HepG2 (cell line): ENCODE measurements at regions not wholly inside any gene's neighbourhood (a gene's known extent, or its start where the extent isn't known, plus 50 kb on each side); places are given as distances from the start of the nearest gene placed in this dataset.

Experiments used
- ATAC-seq: fragments of 200-7000 bp; cut with Tn5 transposase; 3 replicates; pipeline ENCODE4 v1.9.1; 2020; ENCODE audit warnings: mild to moderate bottlenecking, moderate library complexity
- BruUV-seq: library from RNA; stranded (reverse); fragments of 400-500 nt; replicated peaks from 2 replicates; lab custom pipeline; 2021; lab: Mats Ljungman, UMichigan
- CTCF ChIA-PET: fragments of 300-600 bp; formaldehyde crosslinking; extraction: SDS; loops from one replicate; lab custom pipeline; 2021; ENCODE audit warnings: low total read pairs, inconsistent platforms, low intra/inter-chr PET ratio; lab: Yijun Ruan, JAX
- POLR2A ChIA-PET: fragments of 350-600 bp; sonication (Branson Sonifier 250); formaldehyde crosslinking; loops from one replicate; lab custom pipeline; 2020; ENCODE audit warnings: antibody characterized with exemption, inconsistent platforms; lab: Yijun Ruan, JAX
- DNase-seq: peaks from one replicate; pipeline ENCODE4 v3.0.0-alpha.2; 2015; ENCODE audit warnings: low spot score
- FAIRE-seq: peaks from 3 replicates; lab custom pipeline; 2011; peaks lifted over from hg19 to GRCh38; lab: Jason Lieb, UNC
- H2AFZ ChIP-seq: one replicate; pipeline ENCODE4 v1.6.1; 2011; ENCODE audit warnings: low read length, inconsistent platforms
- H3K27ac ChIP-seq: fragments of 300-600 bp; 3 replicates; pipeline ENCODE4 v1.8.0; 2011; ENCODE audit warnings: mixed run types, mild to moderate bottlenecking, mixed read lengths, low read length, inconsistent platforms; ENCODE audit not compliant: insufficient read depth; ENCODE audit errors: extremely low read length
- H3K27me3 ChIP-seq, 2 experiments: fragments of 200-600 bp in 1 of 2; 2 replicates in 1 of 2; 3 replicates in 1 of 2; pipeline versions ENCODE4 v1.6.0 to v1.8.0; 2011; ENCODE audit warnings: low read length in 2 of 2, mild to moderate bottlenecking in 2 of 2, moderate library complexity in 2 of 2, inconsistent platforms in 1 of 2; ENCODE audit not compliant: insufficient read depth in 2 of 2, control insufficient read depth in 1 of 2
- H3K36me3 ChIP-seq, 2 experiments: fragments of 200-600 bp in 1 of 2; replicated peaks in 1 of 2; 2 replicates in 1 of 2; 3 replicates in 1 of 2; pipeline versions ENCODE4 v1.5.1 to v1.8.0; 2011; ENCODE audit warnings: low read length in 2 of 2, inconsistent platforms in 1 of 2; ENCODE audit not compliant: insufficient read depth in 2 of 2, control insufficient read depth in 1 of 2
- H3K4me1 ChIP-seq: 2 replicates; pipeline ENCODE4 v1.5.1; 2012; ENCODE audit warnings: low read length, inconsistent platforms; ENCODE audit not compliant: insufficient read depth
- H3K4me2 ChIP-seq: 2 replicates; pipeline ENCODE4 v1.6.0; 2011; ENCODE audit warnings: low read depth, low read length, inconsistent platforms
- H3K4me3 ChIP-seq, 3 experiments: fragments of 200-600 bp in 1 of 3; sonication (generic), shearing (Covaris generic) in 1 of 3; replicated peaks in 1 of 3; 2 replicates each; pipeline ENCODE4 v1.5.1; 2011 to 2016; ENCODE audit warnings: low read length in 3 of 3, inconsistent platforms in 2 of 3, low read depth in 2 of 3, mild to moderate bottlenecking in 2 of 3, control low read depth in 1 of 3, mixed read lengths in 1 of 3; ENCODE audit not compliant: insufficient read depth in 1 of 3
- H3K79me2 ChIP-seq: one replicate; pipeline ENCODE4 v1.6.1; 2011; ENCODE audit warnings: low read length, inconsistent platforms; ENCODE audit not compliant: insufficient read depth
- H3K9ac ChIP-seq: 2 replicates; pipeline ENCODE4 v1.6.0; 2011; ENCODE audit warnings: mild to moderate bottlenecking, low read depth, low read length, inconsistent platforms; ENCODE audit not compliant: insufficient read depth
- H3K9me3 ChIP-seq: 2 replicates; pipeline ENCODE4 v1.5.1; 2012; ENCODE audit warnings: mild to moderate bottlenecking, low read length
- H4K20me1 ChIP-seq: 2 replicates; pipeline ENCODE4 v1.6.0; 2011; ENCODE audit warnings: inconsistent platforms, mild to moderate bottlenecking, low read length, moderate library complexity; ENCODE audit not compliant: insufficient read depth
- ATF7 ChIP-seq, 2 experiments: fragments of 450-650 bp in 1 of 2; sonication (generic) in 1 of 2; formaldehyde crosslinking in 1 of 2; IDR thresholded peaks; 2 replicates each; pipeline versions ENCODE4 v1.4.0 to v1.6.1; 2016 to 2020; ENCODE audit warnings: antibody characterized with exemption in 1 of 2, mild to moderate bottlenecking in 1 of 2, missing genetic modification reagents in 1 of 2
- BRF2 ChIP-seq: sonication (generic); formaldehyde crosslinking; IDR thresholded peaks from 2 replicates; pipeline ENCODE4 v1.8.1; 2022; ENCODE audit warnings: mild to moderate bottlenecking, missing genetic modification reagents
- CREB1 ChIP-seq, 2 experiments: fragments of 450-650 bp in 1 of 2; IDR thresholded peaks; 2 replicates each; pipeline ENCODE4 v1.6.1; 2016 to 2017; ENCODE audit warnings: control low read depth in 1 of 2, mild to moderate bottlenecking in 1 of 2, missing compliant biosample characterization in 1 of 2, missing genetic modification characterization in 1 of 2
- JUNB ChIP-seq: sonication (generic); formaldehyde crosslinking; IDR thresholded peaks from 2 replicates; pipeline ENCODE4 v1.8.0; 2022; ENCODE audit warnings: missing genetic modification reagents, mild to moderate bottlenecking, borderline replicate concordance
- KDM5B ChIP-seq: sonication (generic); formaldehyde crosslinking; IDR thresholded peaks from 2 replicates; pipeline ENCODE4 v1.4.0; 2020; ENCODE audit warnings: missing genetic modification reagents, mild to moderate bottlenecking, borderline replicate concordance
- NFATC3 ChIP-seq: sonication (generic); formaldehyde crosslinking; IDR thresholded peaks from 2 replicates; pipeline ENCODE4 v1.5.1; 2020; ENCODE audit warnings: mild to moderate bottlenecking, missing genetic modification reagents
- RAD21 ChIP-seq: fragments of 450-650 bp; formaldehyde crosslinking; IDR thresholded peaks from 2 replicates; pipeline ENCODE4 v1.5.0; 2020; ENCODE audit warnings: mild to moderate bottlenecking
- RFX1 ChIP-seq: fragments of 450-650 bp; IDR thresholded peaks from 2 replicates; pipeline ENCODE4 v1.6.1; 2017
- SMYD3 ChIP-seq: sonication (generic); formaldehyde crosslinking; IDR thresholded peaks from 2 replicates; pipeline ENCODE4 v1.8.1; 2023; ENCODE audit warnings: mild to moderate bottlenecking, missing genetic modification reagents
- SNRNP70 ChIP-seq: fragments of 200-400 bp; formaldehyde crosslinking; IDR thresholded peaks from 2 replicates; pipeline ENCODE4 v1.6.1; 2017; ENCODE audit warnings: mild to moderate bottlenecking, low read depth, low read length, moderate library complexity
- YY1 ChIP-seq: IDR thresholded peaks from 2 replicates; pipeline ENCODE4 v1.6.1; 2011; ENCODE audit warnings: low read length, low read depth, moderate library complexity, mild to moderate bottlenecking; ENCODE audit not compliant: insufficient read depth, insufficient replicate concordance
- ZNF558 ChIP-seq: sonication (generic); formaldehyde crosslinking; IDR thresholded peaks from 2 replicates; pipeline ENCODE4 v1.9.0; 2022; ENCODE audit warnings: mild to moderate bottlenecking, missing genetic modification reagents, borderline replicate concordance
- ZNF713 ChIP-seq: sonication (generic); formaldehyde crosslinking; IDR thresholded peaks from 2 replicates; pipeline ENCODE4 v1.4.0; 2020; ENCODE audit warnings: mild to moderate bottlenecking, missing genetic modification reagents
- ZNF766 ChIP-seq: sonication (generic); formaldehyde crosslinking; IDR thresholded peaks from 2 replicates; pipeline ENCODE4 v1.5.0; 2020; ENCODE audit warnings: missing genetic modification reagents, borderline replicate concordance
- WGBS: methylation state at CpG from one replicate; pipeline ENCODE4 v1.1.6; 2017; ENCODE audit warnings: low lambda C conversion rate; 5-methylcytosine and 5-hydroxymethylcytosine counted together
- in situ Hi-C: cut with HindIII; loops from 2 replicates; pipeline ENCODE4 v1.10.0; 2017; ENCODE audit warnings: low pct_unique_long_range_greater_than_20kb; ENCODE audit not compliant: extremely low pct_ligation_motif_present
- intact Hi-C: fragments of 100-400 bp; cut with micrococcal nuclease; formaldehyde crosslinking; loops from one replicate; pipeline ENCODE4 v1.10.0; 2022; ENCODE audit not compliant: unreplicated experiment
- TF ChIP-seq, protein P1 (sequence below): IDR thresholded peaks from 2 replicates; pipeline ENCODE4 v1.6.1; 2016; ENCODE audit warnings: mild to moderate bottlenecking, missing biosample characterization, missing genetic modification reagents
- TF ChIP-seq, protein P2 (sequence below): IDR thresholded peaks from 2 replicates; pipeline ENCODE4 v1.6.1; 2016; ENCODE audit warnings: control low read depth

DNA sequence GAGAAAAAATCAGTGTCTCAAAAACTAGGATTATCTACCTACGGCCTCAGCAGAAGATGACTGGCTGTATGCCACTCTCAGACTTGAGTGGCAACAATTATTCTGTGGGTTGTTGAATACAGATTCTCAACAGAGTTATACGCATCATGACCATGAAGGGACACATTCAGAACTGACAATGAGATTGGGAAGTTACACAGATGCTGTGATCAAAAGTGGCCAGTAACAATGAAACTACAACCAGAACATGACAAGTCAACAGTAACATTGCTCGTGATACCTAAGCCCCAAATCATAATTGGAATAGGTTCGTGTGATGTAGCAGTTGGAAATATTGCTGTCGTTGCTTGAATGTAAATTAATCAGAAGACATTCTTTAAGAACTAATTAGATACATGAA, 957.5 kb upstream of the CDH9 start:
- H2AFZ ChIP-seq = no peak overlapping the region

DNA sequence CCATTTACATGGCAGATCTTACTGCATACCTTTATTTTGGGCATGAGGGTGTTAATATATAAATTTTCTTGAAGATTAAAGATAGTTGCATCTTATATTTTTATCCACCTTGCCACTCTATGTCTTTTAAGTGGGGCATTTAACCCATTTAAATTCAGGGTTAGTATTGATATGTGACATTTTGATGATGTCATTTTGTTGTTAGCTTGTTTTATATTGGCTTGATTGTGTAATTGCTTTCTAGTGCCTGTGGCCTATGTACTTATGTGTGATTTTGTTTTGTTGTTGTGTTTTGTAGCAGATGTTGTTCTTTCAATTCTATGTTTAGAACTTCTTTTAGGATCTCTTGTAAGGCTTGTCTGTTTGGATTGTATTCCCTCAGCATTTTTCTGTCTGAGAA, 939.9 kb upstream of the CDH9 start:
- TF ChIP-seq ATF7 (IDR thresholded peaks at IDR 0.05) (peak; percentile 95), ATF7 (CRISPR knock-in tag; IDR thresholded peaks at IDR 0.05) (no peak), RAD21 (no peak), RFX1 (no peak), ZNF558 (CRISPR knock-in tag) (no peak), ZNF713 (CRISPR knock-in tag) (no peak), CREB1 (IDR thresholded peaks at IDR 0.05) (0 out of 2 replicates have a peak, but pooled peaks have one; percentile 7), CREB1 (CRISPR knock-in tag; IDR thresholded peaks at IDR 0.05) (no peak), SNRNP70 (no peak), ZNF766 (CRISPR knock-in tag) (no peak), NFATC3 (CRISPR knock-in tag) (no peak), KDM5B (no peak), JUNB (no peak), YY1 (no peak), BRF2 (CRISPR knock-in tag) (no peak)
- TF ChIP-seq, protein P1, sequence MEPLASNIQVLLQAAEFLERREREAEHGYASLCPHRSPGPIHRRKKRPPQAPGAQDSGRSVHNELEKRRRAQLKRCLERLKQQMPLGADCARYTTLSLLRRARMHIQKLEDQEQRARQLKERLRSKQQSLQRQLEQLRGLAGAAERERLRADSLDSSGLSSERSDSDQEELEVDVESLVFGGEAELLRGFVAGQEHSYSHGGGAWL (CRISPR knock-in tag) = no peak
- TF ChIP-seq, protein P2, sequence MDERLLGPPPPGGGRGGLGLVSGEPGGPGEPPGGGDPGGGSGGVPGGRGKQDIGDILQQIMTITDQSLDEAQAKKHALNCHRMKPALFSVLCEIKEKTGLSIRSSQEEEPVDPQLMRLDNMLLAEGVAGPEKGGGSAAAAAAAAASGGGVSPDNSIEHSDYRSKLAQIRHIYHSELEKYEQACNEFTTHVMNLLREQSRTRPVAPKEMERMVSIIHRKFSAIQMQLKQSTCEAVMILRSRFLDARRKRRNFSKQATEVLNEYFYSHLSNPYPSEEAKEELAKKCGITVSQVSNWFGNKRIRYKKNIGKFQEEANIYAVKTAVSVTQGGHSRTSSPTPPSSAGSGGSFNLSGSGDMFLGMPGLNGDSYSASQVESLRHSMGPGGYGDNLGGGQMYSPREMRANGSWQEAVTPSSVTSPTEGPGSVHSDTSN = no peak
- TF ChIP-seq, all 625 proteins: peak for 2
- Histone ChIP-seq H3K27me3 (no peaks in the 10 kb centered on the region), H3K4me2 (no peak overlapping the region), H3K9ac (no peak overlapping the region), H4K20me1 (no peaks in the 10 kb centered on the region), H2AFZ (no peak overlapping the region), H3K36me3 (no peaks in the 10 kb centered on the region), H3K9me3 (no peaks in the 10 kb centered on the region), H3K4me1 (no peaks in the 10 kb centered on the region), H3K27ac (no peak overlapping the region), H3K79me2 (no peaks in the 10 kb centered on the region), H3K4me3 (no peak overlapping the region)
- ATAC-seq = no peak
- in situ Hi-C loops = no loop called here
- no peak for DNase-seq
- intact Hi-C loops = no loop called here
- CTCF ChIA-PET = no interaction called here
- POLR2A ChIA-PET = no interaction called here
- no peak for FAIRE-seq
- no TSS peak for BruUV-seq

More for the DNA sequence above, 957.5 kb upstream of the CDH9 start:
- in situ Hi-C loops = no loop called here
- H3K9me3 ChIP-seq = no peaks in the 10 kb centered on the region
- no peaks in the 10 kb centered on the region for H3K79me2 ChIP-seq
- intact Hi-C loops = no loop called here
- no peaks in the 10 kb centered on the region for H3K4me1 ChIP-seq
- H3K27me3 ChIP-seq = no peaks in the 10 kb centered on the region
- no peak overlapping the region for H3K27ac ChIP-seq
- no peak for ATAC-seq
- no peaks in the 10 kb centered on the region for H3K36me3 ChIP-seq
- BruUV-seq = no TSS peak
- H3K9ac ChIP-seq = no peak overlapping the region
- no peak for DNase-seq
- POLR2A ChIA-PET = no interaction called here
- no peak overlapping the region for H3K4me2 ChIP-seq
- H4K20me1 ChIP-seq = no peaks in the 10 kb centered on the region
- H3K4me3 ChIP-seq = no peak overlapping the region
- TF ChIP-seq SMYD3 (CRISPR knock-in tag) = no peak
- no peak for FAIRE-seq
- 2% methylated on average over 5 of the region's 5 CpGs for WGBS
- CTCF ChIA-PET = no interaction called here
